ENCODE measurements at regions not wholly inside any gene's neighbourhood (a gene's known extent, or its start where the extent isn't known, plus 50 kb on each side); places are given as distances from the start of the nearest gene placed in this dataset.

- no peak for TF ChIP-seq CTCF (IDR thresholded peaks at IDR 0.05)
- no peaks in the 10 kb centered on the region for H3K36me3 ChIP-seq
- no peak for DNase-seq (ENCODE audit: low spot score)
- no peak overlapping the region for H3K4me3 ChIP-seq
- peaks cover 0 to 9% of the 10 kb centered on the region in 2 donors for H3K4me1 ChIP-seq
- no peak overlapping the region for H3K27ac ChIP-seq
- H3K27me3 ChIP-seq, result no peaks in the 10 kb centered on the region
- H3K9me3 ChIP-seq, result no peaks in the 10 kb centered on the region
Observed at GRCh38 chr3:30503446-30503845, 103.0 kb upstream of the TGFBR2 start.

GRCh38 chr3:30504939-30505338 lies 101.5 kb upstream of the TGFBR2 start:
- Histone ChIP-seq H3K36me3 (no peaks in the 10 kb centered on the region), H3K9me3 (no peaks in the 10 kb centered on the region), H3K4me1 (no peaks in the 10 kb centered on the region), H3K27ac (no peak overlapping the region), H3K4me3 (no peak overlapping the region), H3K27me3 (no peaks in the 10 kb centered on the region)
- no peak for DNase-seq (ENCODE audit: low spot score)
- no peak for TF ChIP-seq CTCF (IDR thresholded peaks at IDR 0.05)

GRCh38 chr3:30505866-30506520 lies 100.4 kb upstream of the TGFBR2 start:
- H3K36me3 ChIP-seq, result no peaks in the 10 kb centered on the region
- no peak overlapping the region for H3K4me3 ChIP-seq
- no peaks in the 10 kb centered on the region for H3K27me3 ChIP-seq
- no peaks in the 10 kb centered on the region for H3K9me3 ChIP-seq
- no peak overlapping the region for H3K27ac ChIP-seq
- H3K4me1 ChIP-seq, result no peaks in the 10 kb centered on the region
- no peak for TF ChIP-seq CTCF (IDR thresholded peaks at IDR 0.05)
- DNase-seq (ENCODE audit: low spot score), result no peak

GRCh38 chr3:30508339-30508738 lies 98.1 kb upstream of the TGFBR2 start:
- H3K4me1 ChIP-seq, result peaks cover 0 to 5% of the 10 kb centered on the region in 2 donors
- no peak overlapping the region for H3K27ac ChIP-seq
- no peak for TF ChIP-seq CTCF (IDR thresholded peaks at IDR 0.05)
- no peak overlapping the region for H3K4me3 ChIP-seq
- no peak for DNase-seq (ENCODE audit: low spot score)
- H3K36me3 ChIP-seq, result no peaks in the 10 kb centered on the region
- H3K27me3 ChIP-seq, result no peaks in the 10 kb centered on the region
- H3K9me3 ChIP-seq, result no peaks in the 10 kb centered on the region

GRCh38 chr3:30510596-30510995 lies 95.8 kb upstream of the TGFBR2 start:
- H3K4me3 ChIP-seq, result no peak overlapping the region
- no peaks in the 10 kb centered on the region for H3K9me3 ChIP-seq
- no peaks in the 10 kb centered on the region for H3K36me3 ChIP-seq
- DNase-seq (ENCODE audit: low spot score), result no peak
- TF ChIP-seq CTCF (IDR thresholded peaks at IDR 0.05), result no peak
- peaks cover 0 to 5% of the 10 kb centered on the region in 2 donors for H3K4me1 ChIP-seq
- no peaks in the 10 kb centered on the region for H3K27me3 ChIP-seq
- H3K27ac ChIP-seq, result no peak overlapping the region
